DMS153 treated with DMSO at 0.1 percent for 48 hours (cell line): ENCODE measurements at regions not wholly inside any gene's neighbourhood (a gene's known extent, or its start where the extent isn't known, plus 50 kb on each side); places are given as distances from the start of the nearest gene placed in this dataset.
"Not testable (repeated sequence)": the region's sequence is repeated elsewhere in the genome, so short reads cannot be mapped to it uniquely, and the experiment has no call there.

ENCODE experiments used
- DNase-seq: peaks from one replicate; lab custom pipeline; 2025; ENCODE audit not compliant: unreplicated experiment; lab: John Stamatoyannopoulos, UW

DNA sequence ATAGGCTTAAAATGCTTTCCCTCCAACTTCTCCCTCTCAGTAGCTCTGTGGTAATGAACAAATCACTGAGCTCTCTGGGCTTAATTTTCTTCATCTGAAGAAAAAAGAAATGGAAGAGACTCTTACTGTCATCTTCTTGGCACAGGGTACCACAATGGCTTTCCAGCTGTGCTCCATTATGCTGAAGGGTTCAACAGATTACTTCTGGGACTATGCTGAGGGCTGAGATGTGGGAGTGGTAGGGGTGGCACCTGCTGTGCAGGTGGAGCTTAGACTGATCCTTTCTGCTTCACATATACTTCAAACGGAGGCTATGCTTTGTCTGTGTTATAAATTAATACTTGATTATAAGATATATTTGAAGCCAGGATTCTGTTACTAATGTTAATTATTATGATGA lies 840.2 kb upstream of the C9orf72 start:
- DNase-seq = no peak

DNA sequence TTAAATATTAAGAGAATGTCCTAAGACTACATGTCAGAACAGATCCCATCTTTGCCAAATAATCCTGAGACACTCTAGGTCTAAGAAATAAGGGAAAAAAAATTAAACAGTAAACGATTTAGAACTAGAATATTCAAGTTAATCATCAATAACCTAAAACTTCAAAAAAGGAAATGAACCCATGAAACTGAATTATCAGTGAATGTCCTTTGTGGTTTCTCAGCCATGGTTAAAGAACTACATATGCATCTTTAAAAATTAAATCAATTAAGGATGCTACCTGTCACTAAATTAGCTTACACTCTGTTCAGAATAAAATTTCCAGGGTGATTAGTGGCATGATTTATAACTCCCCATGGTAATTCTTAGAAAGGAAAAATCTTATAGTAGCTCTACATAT lies 850.0 kb upstream of the C9orf72 start:
- no peak for DNase-seq

DNA sequence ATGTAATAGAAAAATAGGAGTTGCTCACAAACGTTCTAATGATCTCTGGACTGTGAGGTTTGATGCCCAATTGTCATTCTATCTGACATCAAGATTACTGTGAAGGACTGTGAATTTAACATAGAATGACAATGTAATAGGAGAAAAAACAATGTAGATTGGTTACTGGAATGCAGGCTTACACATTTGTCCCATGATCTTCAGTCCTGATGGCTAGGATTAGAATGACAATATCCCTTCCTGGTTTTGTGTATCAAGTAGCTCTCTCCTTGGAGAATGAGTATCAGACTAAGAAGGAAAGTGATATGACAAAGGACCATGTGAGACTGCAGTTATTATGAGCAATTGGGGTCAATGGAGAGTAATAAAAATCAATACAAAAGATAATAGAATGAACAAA lies 862.2 kb upstream of the C9orf72 start:
- DNase-seq = no peak

- DNase-seq = no peak
Observed at GRCh38 chr9:28439688-28440087, 866.4 kb upstream of the C9orf72 start.

DNA sequence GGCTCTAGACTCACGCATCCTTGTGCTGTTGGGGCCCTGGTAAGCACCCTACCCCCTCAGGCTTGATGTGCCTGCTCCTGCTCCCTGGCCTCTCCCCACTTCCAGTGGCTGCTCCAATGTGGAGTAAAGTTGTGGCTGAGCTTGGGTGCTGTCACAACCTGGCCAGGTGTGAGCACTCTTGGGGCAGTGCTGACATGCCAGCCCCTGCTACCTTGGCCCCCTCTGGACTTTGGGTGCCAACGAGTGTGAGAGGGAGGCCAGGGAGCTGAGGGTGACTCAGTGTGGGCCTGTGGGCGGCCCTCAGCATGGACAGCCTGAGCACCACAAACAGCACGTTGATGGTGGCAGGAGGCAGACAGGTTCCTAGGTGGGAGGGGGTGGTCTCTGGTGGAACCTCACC lies 870.2 kb upstream of the C9orf72 start:
- no peak for DNase-seq

GRCh38 chr9:28444637-28445036 lies 871.4 kb upstream of the C9orf72 start:
- no peak for DNase-seq

DNA sequence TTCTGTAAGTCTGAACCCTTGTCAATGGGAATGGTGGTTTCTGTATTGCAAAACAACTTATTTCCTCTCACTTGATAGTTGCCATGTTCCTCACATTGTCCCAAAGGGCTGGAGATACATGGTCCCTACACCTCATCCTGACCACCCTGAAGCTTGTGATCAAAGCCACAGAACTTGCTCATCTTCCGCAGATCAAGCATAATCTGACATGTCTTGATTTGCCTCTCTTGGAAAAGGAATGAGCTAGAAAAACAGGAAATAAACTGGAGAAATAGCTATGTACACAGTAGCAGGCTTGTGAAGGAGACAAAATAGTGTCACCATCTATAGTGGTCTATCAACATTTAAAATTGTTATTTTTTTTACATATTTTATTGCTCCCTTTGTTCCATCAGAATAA lies 871.9 kb upstream of the C9orf72 start:
- DNase-seq = no peak

GRCh38 chr9:28453918-28454317 lies 880.6 kb upstream of the C9orf72 start:
- DNase-seq = no peak

- no peak for DNase-seq
Observed at GRCh38 chr9:28456861-28457260, 883.6 kb upstream of the C9orf72 start.

DNA sequence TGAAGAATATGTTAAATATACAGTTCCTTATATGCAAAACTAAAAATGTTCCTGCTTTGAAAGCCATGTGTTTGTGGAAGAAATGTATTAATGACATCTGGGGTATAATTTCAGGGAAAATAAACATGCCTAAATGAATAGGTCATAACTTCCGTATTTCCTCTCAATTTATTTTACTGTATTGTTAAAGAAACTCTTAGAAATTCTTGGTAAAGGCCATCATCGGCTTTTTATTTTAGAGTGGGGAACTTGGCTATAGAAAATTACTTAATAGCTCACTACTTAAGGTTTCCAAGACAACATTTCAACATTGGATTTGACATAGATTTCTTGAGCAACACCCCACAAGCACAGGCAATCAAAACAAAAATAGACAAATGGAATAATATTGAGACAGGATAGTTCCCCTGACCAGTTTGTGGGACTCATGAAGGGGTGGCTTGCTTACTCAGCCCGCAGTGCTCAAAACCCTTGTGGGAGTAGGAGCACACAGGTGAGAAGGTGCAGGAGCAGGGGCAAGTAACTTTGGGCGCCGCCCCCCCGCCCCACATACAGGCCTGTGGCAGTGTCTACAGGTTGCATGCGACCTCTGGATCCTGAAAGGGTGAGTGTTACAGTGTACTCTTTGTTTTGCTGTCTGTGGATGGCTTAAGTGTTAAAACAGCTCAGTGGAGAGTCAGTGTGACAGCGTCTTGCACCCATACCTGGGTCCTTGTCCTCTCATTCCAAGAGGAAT lies 891.4 kb upstream of the C9orf72 start:
- no peak for DNase-seq

DNA sequence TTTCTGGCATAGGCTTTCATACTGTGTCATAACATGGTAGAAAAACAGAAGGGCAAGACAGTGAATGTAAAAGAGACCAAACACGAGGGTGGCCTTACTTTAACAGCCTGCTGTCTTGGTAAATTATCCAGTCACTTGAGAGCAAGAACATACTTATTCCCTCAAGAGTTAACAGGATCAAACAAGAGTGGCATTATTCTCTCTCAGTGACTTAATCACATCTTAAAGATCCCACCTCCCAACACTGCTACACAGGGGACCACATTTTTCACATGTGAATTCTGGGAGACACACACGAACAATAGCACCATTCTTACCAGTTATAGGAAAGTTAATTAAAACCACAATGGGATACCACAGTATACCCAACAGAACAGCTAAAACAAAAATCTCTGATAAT lies 898.0 kb upstream of the C9orf72 start:
- no peak for DNase-seq

DNA sequence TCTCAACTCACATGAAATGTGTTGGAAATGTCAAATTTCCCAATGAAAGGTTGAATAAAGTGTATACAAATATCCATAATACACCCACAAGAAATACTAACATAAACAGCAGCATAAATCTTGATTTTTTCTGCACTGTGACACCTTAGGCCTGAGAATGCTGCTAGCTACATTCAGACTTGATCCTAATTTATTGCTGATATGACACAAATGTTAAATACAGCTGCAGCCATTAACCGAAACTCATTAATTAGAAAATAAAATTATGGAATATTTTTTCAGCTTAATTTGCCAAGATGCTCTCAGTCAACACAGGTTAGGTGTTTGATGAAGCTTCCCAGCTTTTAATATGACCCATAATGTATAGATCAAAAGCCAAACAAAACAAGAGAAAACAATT lies 914.3 kb upstream of the C9orf72 start:
- no peak for DNase-seq

DNA sequence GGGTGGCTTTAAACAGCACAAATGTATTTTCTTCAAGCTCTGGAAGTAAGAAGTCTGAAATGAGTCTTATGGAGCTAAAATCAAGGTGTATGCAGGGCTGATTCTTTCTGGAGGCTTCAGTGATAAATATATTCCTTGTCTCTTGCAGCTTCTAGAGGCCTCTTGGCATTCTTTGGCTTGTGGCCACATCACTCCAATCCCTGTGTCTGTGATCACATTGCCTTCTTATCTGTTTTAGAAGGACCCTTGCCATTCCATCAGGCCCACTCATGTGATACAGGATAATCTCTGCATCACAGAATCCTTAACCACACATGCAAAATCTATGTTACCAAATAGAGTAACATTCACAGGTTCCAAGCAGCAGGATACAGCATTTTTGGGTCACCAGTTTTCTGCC lies 917.8 kb upstream of the C9orf72 start:
- DNase-seq = no peak

- not testable (repeated sequence) for DNase-seq
Observed at GRCh38 chr9:28498168-28498567, 924.9 kb upstream of the C9orf72 start.

DNA sequence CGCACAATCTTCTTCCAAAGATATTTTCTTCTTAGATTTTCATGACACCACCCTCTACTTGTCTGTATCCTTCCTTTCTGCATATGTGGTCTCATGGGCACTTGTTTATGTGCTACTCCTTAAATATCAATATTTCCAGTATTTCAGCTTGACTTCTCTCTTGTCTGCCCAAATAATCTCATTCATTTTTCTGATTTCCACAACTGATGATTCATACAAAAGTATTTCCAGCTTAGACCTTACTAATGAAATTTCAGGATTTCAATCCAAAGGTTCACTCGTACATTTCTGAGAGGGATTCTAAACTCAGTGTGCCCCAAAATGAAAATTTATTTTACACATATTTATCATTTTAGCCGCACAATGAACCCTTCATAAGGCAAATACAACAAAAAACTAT lies 928.9 kb upstream of the C9orf72 start:
- DNase-seq = no peak

DNA sequence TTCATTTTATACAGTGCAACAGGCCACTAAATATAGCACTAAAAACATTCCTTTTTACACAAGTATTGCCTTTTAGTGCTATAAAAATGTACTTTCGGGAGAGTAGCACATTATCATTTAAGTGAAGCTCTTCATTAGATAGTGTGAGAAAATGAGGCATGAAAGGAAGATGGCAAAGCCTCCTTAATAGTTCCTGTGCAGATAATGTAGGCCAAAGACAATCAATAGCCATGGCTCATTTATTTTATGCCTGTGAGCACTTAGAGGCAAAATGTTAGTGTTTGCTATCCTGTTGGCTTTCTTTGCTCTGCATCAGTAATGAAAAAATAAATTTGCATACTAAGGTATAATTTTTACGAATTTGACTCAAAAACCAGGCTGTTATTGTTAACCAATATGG lies 929.5 kb upstream of the C9orf72 start:
- no peak for DNase-seq

DNA sequence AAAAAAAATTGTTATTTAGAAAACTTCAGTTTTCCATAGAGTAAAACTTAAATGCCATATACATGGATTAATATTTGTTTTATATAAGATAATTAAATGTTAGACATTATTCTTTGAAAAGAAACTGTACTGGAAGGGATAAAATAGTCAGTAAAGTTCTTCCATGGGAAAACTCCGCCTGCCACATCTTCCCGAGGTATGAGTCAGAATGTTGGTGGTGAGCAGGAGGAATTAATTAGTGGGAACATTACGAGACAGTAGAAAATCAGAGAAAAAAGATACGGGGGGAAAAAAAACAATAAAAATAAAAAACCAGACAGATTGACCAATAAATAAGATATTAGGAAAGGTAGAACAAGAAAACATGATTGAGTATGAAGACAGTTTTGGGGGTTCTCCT lies 930.3 kb upstream of the C9orf72 start:
- DNase-seq = no peak

GRCh38 chr9:28518439-28518838 lies 945.2 kb upstream of the C9orf72 start:
- DNase-seq = no peak

GRCh38 chr9:28524309-28524708 lies 951.0 kb upstream of the C9orf72 start:
- DNase-seq = not testable (repeated sequence)

DNA sequence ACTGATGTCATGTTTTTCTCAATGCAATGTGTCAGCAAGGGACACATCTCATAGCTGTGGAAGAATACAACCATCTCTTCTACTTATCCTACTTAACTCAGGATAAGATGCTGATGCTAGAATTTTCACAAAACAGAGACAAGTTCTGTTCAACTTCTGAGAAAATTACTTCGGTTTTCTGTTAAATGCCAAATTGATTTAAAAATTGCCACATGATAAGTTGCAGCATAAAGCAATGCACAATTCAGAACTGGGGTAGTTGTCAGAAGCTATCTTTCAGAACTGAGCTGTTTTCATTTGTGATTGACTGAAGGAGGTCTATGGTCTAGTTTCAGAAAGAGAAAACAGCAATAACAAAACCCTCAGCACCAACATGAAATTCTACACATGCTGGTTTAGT lies 954.8 kb upstream of the C9orf72 start:
- DNase-seq = no peak

DNA sequence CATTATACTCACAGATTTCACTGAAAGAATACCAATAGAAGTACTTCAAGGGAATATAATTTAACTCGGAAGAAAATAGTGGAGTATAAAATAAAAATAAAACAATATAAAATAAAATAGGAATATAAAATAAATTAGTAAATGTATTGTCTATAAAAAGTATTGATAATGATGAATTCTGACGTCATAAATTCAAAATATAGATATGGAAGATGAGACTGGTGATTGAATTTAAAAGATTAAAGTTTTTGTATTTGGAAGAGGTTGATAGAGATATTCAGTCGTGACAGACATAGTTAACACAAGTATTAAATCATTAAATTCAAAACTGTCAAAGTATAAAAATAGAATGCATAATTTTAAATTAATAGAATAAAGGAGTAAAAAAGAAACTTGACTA lies 964.9 kb upstream of the C9orf72 start:
- DNase-seq = no peak

DNA sequence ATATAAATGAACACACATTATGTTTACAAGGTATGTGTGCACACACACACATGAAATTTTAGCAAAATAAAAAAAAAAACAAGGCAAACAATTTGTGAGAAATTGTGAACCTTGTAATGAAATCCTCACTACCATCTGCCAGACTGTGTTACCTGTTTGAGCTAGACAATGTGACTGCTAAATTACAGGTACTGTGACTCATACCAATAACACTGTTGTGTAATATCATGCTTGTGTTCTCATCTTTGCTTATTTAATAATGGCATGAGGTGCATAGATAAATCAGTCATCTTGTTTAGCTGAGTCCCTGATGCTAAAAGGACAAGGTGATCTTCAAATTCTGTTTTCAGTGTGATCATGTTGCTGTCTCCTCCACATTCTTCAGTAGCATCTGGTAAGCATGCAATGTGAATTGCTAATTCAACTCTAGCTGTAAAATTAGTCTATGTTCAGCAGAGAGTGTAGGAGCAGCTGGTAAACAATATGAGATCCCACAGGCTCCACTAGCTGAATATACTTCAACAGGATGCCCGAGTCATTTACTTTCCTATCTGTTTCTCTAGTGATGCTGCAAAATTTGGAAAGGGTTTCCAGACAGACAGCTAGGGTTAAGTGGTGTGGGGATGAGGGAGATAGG lies 966.3 kb upstream of the C9orf72 start:
- DNase-seq = peak; percentile 26

DNA sequence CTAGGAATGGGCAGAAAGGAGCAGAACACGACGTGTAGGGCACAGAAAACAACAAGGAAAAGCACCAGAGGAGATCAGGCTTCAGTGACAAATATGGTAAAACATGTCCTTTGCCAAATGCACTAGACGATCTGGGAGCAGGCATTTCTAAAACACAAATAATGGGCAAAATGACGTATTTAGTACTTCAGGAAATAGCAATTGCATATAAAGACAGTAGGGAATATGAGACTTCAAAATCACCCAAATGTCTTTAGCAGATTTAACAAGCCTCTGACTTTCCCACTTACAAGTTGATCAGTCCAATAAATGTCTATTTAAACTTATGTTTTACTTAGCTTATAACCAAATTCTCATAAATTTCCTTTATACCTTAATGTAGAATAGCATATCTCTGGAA lies 969.6 kb upstream of the C9orf72 start:
- DNase-seq = no peak
